OCI-LY1 (cell line): ENCODE measurements at regions not wholly inside any gene's neighbourhood (a gene's known extent, or its start where the extent isn't known, plus 50 kb on each side); places are given as distances from the start of the nearest gene placed in this dataset.

Experiments used
- EZH2 ChIP-seq: fragments of 200-600 bp; sonication (generic), shearing (Covaris generic); IDR thresholded peaks from 2 replicates; pipeline ENCODE4 v1.8.0; 2017; ENCODE audit warnings: borderline replicate concordance, mixed run types, mild to moderate bottlenecking, antibody characterized with exemption, low read length, moderate library complexity, mixed read lengths
- TF ChIP-seq, protein P1 (sequence below): fragments of 200-600 bp; sonication (generic), shearing (Covaris generic); IDR thresholded peaks from 2 replicates; pipeline ENCODE4 v1.5.1; 2017; ENCODE audit warnings: mild to moderate bottlenecking, antibody characterized with exemption, low read length, moderate library complexity, mixed read lengths

DNA sequence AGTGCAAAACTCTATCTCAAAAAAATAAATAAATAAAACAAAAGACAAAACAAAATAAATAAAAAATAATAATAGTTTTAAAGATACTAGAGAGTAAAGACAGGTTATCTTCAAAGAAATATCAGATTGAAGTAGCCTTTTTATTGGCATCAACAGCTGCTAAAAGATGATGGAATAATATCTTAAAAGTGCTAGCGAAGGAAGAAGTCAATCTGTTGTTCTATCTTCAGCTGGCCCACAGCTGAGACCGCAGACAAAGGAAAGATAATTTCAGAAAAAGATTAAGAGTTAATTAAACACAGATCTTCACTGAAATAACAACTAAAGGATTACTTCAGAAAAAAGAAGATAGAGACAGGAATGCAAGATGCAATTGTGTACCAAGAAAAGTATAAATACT is 130.2 kb upstream of the PKDCC start:
- no peak for TF ChIP-seq EZH2
- TF ChIP-seq, protein P1, sequence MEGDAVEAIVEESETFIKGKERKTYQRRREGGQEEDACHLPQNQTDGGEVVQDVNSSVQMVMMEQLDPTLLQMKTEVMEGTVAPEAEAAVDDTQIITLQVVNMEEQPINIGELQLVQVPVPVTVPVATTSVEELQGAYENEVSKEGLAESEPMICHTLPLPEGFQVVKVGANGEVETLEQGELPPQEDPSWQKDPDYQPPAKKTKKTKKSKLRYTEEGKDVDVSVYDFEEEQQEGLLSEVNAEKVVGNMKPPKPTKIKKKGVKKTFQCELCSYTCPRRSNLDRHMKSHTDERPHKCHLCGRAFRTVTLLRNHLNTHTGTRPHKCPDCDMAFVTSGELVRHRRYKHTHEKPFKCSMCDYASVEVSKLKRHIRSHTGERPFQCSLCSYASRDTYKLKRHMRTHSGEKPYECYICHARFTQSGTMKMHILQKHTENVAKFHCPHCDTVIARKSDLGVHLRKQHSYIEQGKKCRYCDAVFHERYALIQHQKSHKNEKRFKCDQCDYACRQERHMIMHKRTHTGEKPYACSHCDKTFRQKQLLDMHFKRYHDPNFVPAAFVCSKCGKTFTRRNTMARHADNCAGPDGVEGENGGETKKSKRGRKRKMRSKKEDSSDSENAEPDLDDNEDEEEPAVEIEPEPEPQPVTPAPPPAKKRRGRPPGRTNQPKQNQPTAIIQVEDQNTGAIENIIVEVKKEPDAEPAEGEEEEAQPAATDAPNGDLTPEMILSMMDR: no peak
